ENCODE measurements at regions not wholly inside any gene's neighbourhood (a gene's known extent, or its start where the extent isn't known, plus 50 kb on each side); places are given as distances from the start of the nearest gene placed in this dataset.
"Not testable (repeated sequence)": the region's sequence is repeated elsewhere in the genome, so short reads cannot be mapped to it uniquely, and the experiment has no call there.

DNA sequence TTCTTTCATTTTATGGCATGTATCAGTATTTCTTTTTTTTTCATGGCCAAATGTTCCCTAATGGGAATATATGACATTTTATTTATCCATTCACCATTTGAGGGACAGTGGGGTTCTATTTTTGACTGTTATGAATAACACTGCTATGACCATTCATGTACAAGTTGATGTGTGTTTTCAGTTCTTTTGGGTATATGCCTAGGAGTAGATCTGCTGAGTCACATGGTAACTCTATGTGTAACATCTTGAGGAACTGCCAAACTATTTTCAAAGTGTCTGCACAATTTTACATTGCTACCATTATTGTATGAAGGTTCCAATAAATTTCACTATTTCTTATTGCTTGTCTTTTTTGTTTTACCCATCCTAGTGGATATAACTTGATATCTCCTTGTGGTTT is 223.0 kb downstream of the TANC2 start:
- no peak for DNase-seq

GRCh38 chr17:63189930-63190329 is 223.9 kb downstream of the TANC2 start:
- no peak for DNase-seq

- DNase-seq, result no peak
These were observed 224.9 kb downstream of the TANC2 start for GRCh38 chr17:63190821-63191370.

DNA sequence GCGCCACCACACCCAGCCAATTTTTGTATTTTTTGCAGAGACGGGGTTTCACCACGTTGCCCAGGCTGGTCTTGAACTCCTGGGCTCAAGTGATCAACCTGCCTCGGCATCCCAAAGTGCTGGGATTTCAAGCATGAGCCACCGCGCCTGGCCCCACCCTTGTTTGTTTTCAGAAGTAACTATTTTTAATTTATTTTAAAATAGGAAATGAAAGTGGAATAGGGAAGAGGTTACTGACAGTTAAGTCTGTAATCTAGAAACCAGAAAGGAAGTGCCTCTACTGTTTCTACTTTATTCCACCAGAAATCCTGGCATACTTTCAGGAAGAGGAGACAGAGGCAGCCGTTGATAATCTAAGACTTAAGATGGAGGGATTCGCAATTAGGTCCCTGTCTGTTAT is 225.6 kb downstream of the TANC2 start:
- no peak for DNase-seq

DNA sequence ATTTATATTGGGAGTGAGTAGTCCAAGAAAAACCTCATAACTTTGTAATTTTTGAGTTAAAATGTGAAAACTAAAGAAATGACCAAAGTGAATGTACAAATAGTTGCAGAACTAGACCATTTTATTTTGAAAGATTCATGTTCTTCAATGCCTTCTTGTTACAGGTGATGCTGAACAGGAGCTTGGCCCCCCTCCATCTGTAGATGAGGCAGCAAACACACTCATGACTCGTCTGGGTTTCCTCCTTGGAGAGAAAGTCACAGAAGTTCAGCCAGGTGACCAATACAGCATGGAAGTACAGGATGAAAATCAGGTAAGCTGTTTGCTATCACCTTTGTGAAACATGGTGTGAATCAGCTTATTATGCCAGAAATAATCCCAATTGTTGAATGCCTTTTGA is 227.8 kb downstream of the TANC2 start:
- DNase-seq, result no peak

DNA sequence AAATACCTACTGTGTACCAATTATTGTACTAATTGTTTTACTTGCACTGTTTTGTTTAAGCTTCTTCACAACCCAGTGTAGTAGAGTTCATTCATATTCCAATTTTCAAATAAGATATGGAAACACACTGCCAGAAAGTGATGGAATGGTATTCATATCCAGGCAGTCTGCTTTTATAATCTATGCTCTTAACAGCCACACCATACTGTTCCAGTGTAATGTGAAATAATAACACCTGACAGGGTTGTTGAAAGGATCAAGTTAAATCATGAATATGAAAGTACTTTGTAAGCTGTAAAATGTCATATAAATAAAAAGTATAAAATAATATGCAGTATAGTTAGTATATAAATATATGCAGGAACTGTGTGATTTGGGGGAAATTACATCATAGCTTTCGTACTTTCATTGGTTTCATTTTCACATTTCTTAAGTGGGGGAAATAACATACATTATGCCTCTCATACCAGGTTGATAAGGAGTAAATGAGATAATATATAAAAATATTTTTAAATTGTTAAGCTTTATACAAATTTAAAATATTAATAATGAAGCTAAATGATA is 230.8 kb downstream of the TANC2 start:
- DNase-seq, result no peak

DNA sequence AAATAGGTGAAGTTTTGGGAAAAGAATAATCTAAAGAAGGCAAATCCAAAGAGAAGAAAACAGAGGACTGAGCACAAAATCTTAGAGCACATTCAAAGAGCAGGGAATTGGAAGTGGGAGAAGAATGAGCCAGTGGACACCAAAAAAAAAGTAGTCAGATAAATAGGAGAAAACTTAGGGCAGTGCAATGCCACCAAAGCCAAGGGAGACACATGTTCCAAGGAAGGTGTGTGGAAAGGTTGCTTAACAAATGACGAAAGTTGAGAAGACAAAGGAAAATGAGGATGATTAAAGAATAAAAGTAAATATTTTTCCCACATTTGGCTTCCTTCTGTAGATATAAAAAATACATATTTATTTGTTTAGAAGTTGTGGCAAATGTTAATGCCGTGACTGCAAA is 237.6 kb downstream of the TANC2 start:
- no peak for DNase-seq

GRCh38 chr17:63221939-63222338 is 224.2 kb downstream of the CYB561 start:
- no peak for DNase-seq

- peak; percentile 32 for DNase-seq
These were observed 223.5 kb downstream of the CYB561 start for GRCh38 chr17:63222655-63223054.

DNA sequence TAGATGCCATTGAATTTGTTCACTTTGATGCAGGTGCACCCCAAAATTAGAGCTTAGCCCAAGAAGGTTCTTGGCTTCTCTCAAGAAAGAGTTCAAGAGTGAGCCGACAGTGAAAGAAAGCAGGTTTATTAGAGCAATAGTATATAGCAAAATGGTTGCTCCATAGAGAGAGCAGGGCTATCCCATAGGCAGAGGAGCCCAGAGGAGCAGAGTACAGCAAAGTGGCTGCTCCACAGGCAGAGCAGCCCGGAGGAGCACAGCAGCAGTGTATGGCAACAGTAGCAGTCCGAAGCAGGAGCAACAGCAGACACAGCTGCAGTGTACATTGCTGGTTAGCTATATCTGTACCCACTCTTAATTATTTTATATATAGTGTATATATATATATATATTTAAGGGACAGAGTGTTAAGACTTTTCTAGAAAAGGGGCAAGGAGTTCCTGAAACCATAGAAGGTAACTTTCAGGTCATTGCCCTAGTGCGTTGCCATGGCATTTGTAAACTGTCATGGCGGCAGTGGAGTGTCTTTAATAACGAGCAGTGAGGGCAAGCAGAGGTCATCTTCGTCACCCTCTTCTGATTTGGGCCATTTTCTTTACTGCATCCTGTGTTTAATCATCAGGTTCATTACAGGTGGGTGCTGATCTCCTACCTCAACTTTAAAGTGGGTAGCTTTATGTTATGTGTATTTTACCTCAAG is 222.7 kb downstream of the CYB561 start:
- DNase-seq, result no peak

- no peak for DNase-seq
These were observed 221.5 kb downstream of the CYB561 start for GRCh38 chr17:63224644-63225043.

DNA sequence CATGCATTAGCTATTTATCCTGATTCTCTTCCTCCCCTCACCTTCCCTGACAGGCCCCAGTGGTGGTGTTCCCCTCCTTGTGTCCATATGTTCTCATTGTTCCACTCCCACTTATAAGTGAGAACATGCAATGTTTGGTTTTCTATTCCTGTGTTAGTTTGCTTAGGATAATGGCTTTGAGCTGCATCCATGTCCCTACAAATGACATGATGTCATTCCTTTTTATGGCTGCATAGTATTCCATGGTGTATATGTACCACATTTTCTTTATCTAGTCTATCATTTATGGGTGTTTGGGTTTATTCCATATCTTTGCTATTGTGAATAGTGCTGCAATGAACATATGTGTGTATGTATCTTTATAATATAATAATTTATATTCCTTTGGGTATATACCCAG is 219.4 kb downstream of the CYB561 start:
- not testable (repeated sequence) for DNase-seq

DNA sequence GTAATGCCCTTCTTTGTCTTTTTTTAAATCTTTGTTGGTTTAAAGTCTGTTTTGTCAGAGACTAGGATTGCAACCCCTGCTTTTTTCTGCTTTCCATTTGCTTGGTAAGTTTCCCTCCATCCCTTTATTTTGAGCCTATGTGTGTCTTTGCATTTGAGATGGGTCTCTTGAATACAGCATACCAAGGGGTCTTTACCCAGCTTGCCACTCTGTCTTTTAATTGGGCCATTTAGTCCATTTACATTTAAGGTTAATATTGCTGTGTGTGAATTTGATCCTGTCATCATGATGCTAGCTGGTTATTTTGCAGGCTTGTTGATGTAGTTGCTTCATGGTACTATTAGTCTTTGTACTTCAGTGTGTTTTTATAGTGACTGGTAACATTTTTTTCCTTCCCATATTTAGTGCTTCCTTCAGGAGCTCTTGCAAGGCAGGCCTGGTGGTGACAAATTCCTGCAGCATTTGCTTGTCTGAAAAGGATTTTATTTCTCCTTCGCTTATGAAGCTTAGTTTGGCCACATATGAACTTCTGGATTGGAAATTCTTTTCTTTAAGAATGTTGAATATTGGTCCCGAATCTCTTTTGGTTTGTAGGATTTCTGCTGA is 215.0 kb downstream of the CYB561 start:
- DNase-seq, result not testable (repeated sequence)

GRCh38 chr17:63232565-63233310 is 213.4 kb downstream of the CYB561 start:
- no peak for DNase-seq

DNA sequence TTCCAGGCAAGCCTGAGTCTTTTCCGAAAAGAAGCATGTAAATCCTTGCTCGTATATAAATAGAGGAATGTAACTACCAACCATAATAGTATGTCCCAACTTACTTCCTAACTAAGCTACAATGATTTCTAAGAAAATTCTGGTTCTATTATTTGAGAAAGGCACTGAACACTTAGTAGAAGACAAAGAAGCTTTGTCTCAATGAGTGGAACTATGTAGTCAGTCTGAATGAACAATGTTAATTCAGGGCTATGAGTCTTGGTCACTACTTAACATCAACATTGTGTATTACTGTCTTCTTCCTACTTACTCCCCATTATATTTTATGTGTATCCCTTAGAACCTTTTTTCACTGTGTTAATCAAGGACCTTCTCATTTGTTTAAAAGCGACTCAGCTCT is 206.0 kb downstream of the CYB561 start:
- DNase-seq, result no peak

GRCh38 chr17:63246344-63246743 is 199.8 kb downstream of the CYB561 start:
- DNase-seq, result no peak

DNA sequence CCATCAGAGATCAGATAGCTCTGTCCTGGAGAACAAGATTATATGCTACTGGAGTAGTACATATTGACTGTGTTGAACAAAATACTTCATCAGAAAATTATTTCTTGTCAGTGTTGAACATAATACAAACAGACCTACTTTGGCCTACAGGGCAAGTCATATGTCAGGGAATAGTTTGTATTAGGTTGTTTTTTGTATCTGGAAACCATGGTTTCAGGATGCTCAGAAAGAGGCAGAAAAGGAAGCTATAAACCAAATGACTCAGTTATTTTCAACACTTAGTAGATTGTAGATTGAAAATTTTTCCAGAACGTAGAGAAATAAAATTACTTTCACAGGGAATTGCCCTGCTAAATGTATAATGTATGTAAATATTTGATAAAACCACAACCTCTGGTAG is 198.4 kb downstream of the CYB561 start:
- no peak for DNase-seq

DNA sequence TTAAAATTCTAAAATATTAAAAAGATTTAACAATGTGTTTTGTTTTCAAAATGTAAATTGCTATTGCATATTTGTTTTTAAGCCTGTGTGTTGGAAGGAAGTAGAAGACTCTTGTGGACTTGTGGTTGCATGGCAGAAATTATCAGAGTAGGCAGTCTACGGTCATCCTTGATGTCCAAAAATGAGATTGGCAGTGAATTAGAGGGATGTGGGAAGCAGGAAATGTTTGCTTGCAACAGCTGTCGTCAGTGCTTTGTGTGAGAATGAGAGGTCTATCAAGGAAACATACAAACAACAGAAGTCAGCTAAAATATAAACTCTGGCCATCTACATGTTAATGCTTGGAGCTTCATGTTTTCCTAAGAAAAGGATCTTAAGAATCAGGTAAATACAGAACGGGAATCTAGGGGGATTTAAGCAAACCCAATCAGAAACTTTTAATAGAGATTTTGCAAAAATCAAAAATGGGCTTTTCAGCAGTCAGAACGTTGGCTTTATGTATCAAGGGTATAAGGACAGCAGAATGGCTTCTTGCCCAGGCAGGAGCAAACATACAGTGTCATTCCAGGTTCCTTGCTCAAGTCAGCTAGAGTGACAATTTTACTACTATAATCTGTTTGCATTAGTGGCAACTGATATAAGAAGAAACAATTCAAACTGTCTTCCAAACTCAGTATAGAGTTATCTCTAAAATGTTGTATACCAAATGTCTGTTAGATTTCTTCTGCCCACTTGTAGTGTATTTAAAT is 196.7 kb downstream of the CYB561 start:
- no peak for DNase-seq

DNA sequence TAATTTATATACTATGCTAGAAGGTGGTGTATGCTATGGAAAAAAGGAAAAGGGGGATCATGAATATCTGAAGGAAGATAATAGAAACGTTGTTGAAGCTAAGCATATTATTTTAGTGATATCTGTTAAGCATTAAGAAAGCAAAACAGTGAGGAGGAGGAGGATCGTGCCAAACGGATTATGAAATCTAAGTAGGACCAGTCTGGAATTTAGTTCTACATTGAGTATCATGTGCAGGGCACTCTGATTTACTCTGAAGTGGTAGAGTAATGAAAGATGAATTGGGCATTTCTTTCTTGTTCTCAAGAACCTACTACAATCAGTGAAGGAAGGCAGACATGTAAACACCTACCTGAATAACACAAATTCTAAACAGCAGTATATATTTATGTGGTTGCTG is 195.3 kb downstream of the CYB561 start:
- no peak for DNase-seq

- no peak for DNase-seq
These were observed 187.3 kb downstream of the CYB561 start for GRCh38 chr17:63258785-63259184.

- no peak for DNase-seq
These were observed 183.2 kb downstream of the CYB561 start for GRCh38 chr17:63262751-63263476.

DNA sequence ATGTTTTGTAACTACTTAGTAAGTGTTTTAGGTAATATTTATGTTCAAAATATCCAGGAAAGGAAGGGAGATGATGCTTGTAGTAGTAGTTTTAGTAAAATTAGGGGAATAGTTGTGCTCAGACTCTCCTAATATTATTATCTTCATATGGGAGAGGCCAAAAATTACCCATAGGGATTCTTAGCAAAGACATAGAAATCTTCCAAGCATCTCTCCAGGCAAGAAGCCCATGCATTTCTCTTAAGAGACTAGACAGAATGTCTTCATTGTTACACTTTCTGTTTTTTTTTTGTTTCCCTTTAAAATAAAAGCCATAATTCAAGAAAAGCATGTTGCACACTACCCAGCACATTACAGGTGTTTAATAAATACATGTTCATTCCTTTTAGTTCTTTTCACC is 180.6 kb downstream of the CYB561 start:
- no peak for DNase-seq
